ENCODE measurements at regions not wholly inside any gene's neighbourhood (a gene's known extent, or its start where the extent isn't known, plus 50 kb on each side); places are given as distances from the start of the nearest gene placed in this dataset.

DNA sequence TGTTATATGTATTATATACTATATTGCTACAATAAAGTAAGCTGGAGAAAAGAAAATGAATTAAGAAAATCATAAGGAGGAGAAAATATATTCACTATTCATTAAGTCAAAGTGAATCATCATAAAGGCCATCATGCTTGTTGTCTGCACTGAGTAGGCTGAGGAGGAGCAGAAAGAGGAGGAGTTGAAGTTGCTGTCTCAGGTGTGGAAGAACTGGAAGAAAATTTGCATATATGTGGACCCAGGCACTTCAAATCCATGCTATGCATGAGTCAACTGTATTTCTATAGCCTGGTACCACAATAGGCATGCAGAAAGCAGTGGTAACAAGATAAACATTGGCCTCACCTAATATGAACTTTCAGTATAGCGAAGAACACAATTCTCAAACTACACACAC lies 135.9 kb upstream of the SGCG start:
- Histone ChIP-seq H2BK120ac (ENCODE audit: low read depth, low read length, poor library complexity, severe bottlenecking) (no peak overlapping the region), H4K5ac (ENCODE audit: insufficient read length, low read depth, low read length) (no peak overlapping the region), H3K4me1 (ENCODE audit: insufficient read depth, low read length) (no peaks in the 10 kb centered on the region), H3K23me2 (ENCODE audit: insufficient read length, low read depth, low read length, poor library complexity, severe bottlenecking) (no peaks in the 10 kb centered on the region), H3K79me2 (ENCODE audit: insufficient read depth, low read length) (no peaks in the 10 kb centered on the region), H3K9me3 (ENCODE audit: control insufficient read depth, low read depth, low read length) (no peaks in the 10 kb centered on the region), H2BK20ac (ENCODE audit: low read depth, low read length, poor library complexity, severe bottlenecking) (no peak overlapping the region), H3K56ac (ENCODE audit: insufficient read length, low read depth, low read length) (no peak overlapping the region), H3K27me3 (ENCODE audit: insufficient read depth, low read length) (no peaks in the 10 kb centered on the region), H4K91ac (ENCODE audit: insufficient read length, low read depth, low read length) (no peak overlapping the region), H4K20me1 (ENCODE audit: control insufficient read depth, insufficient read depth, insufficient read length) (no peaks in the 10 kb centered on the region), H3K4me2 (ENCODE audit: insufficient read depth, insufficient read length, low read length) (no peak overlapping the region), H3K79me1 (ENCODE audit: insufficient read depth, low read depth, low read length, poor library complexity, severe bottlenecking) (no peaks in the 10 kb centered on the region), H2AFZ (ENCODE audit: low read length) (no peak overlapping the region), H3K9ac (ENCODE audit: extremely low read depth, insufficient read length, low read length) (no peak overlapping the region), H3K23ac (ENCODE audit: insufficient read length, low read depth, low read length) (no peak overlapping the region), H2AK5ac (ENCODE audit: insufficient read length, low read length) (no peak overlapping the region), H3K4ac (ENCODE audit: low read depth, low read length) (no peak overlapping the region), H3K18ac (ENCODE audit: insufficient read length, low read depth, low read length) (no peak overlapping the region), H2BK5ac (ENCODE audit: insufficient read length, low read length) (no peak overlapping the region), H2BK15ac (ENCODE audit: low read depth, low read length) (no peak overlapping the region), H4K8ac (replicated peaks; ENCODE audit: insufficient read length, low read depth, low read length) (no peak overlapping the region), H3K14ac (ENCODE audit: insufficient read depth, low read length) (no peak overlapping the region), H2BK12ac (ENCODE audit: insufficient read length, low read depth, low read length) (no peak overlapping the region), H3T11ph (ENCODE audit: low read length) (no peak overlapping the region), H3K27ac (ENCODE audit: insufficient read length, low read depth, low read length) (no peak overlapping the region)
- Mint-ChIP-seq H3K9me3 (peaks cover 0 to 2% of the 10 kb centered on the region in 2 experiments; a peak in 1 of 5 replicates), H3K36me3 (ENCODE audit: insufficient read depth in 1 of 3, low read depth in 3 of 3) (no peaks in the 10 kb centered on the region), H3K27me3 (ENCODE audit: low read depth) (no peaks in the 10 kb centered on the region), H3K4me3 (no peak overlapping the region), H3K27ac (no peak overlapping the region), H3K4me1 (no peaks in the 10 kb centered on the region; a peak in 1 of 4 replicates)
- TF ChIP-seq, protein P1, sequence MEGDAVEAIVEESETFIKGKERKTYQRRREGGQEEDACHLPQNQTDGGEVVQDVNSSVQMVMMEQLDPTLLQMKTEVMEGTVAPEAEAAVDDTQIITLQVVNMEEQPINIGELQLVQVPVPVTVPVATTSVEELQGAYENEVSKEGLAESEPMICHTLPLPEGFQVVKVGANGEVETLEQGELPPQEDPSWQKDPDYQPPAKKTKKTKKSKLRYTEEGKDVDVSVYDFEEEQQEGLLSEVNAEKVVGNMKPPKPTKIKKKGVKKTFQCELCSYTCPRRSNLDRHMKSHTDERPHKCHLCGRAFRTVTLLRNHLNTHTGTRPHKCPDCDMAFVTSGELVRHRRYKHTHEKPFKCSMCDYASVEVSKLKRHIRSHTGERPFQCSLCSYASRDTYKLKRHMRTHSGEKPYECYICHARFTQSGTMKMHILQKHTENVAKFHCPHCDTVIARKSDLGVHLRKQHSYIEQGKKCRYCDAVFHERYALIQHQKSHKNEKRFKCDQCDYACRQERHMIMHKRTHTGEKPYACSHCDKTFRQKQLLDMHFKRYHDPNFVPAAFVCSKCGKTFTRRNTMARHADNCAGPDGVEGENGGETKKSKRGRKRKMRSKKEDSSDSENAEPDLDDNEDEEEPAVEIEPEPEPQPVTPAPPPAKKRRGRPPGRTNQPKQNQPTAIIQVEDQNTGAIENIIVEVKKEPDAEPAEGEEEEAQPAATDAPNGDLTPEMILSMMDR (conservative IDR thresholded peaks at IDR 0.05), result no peak
- no peak for DNase-seq
- WGBS (ENCODE audit: extremely low coverage, insufficient read length, low lambda C conversion rate), result no CpG with 5 or more reads among the region's 1 CpG
